SU-DHL-6 (cell line): ENCODE measurements at regions not wholly inside any gene's neighbourhood (a gene's known extent, or its start where the extent isn't known, plus 50 kb on each side); places are given as distances from the start of the nearest gene placed in this dataset.

Experiments used
- H2AFZ ChIP-seq: fragments of 200-600 bp; sonication (generic); 2 replicates; pipeline ENCODE4 v1.6.1; 2014; ENCODE audit warnings: low read depth, mild to moderate bottlenecking, moderate library complexity, mixed read lengths, antibody characterized with exemption, low read length; ENCODE audit not compliant: severe bottlenecking
- H3F3A ChIP-seq: fragments of 200-600 bp; shearing (Covaris generic); 2 replicates; pipeline ENCODE4 v1.6.0; 2016; ENCODE audit warnings: antibody characterized with exemption, mild to moderate bottlenecking; ENCODE audit not compliant: insufficient read depth
- H3K27ac ChIP-seq: fragments of 200-600 bp; sonication (generic); 2 replicates; pipeline ENCODE4 v1.5.1; 2016; ENCODE audit warnings: low read depth, mild to moderate bottlenecking, low read length, moderate library complexity, mixed read lengths
- H3K27me3 ChIP-seq: fragments of 200-600 bp; sonication (generic), shearing (Covaris generic); 2 replicates; pipeline ENCODE4 v1.6.0; 2014; ENCODE audit warnings: mild to moderate bottlenecking, low read length
- H3K36me3 ChIP-seq: fragments of 200-600 bp; sonication (generic); 2 replicates; pipeline ENCODE4 v1.6.1; 2014; ENCODE audit warnings: mild to moderate bottlenecking, low read length, mixed read lengths
- H3K4me2 ChIP-seq: fragments of 300-600, 200-600 bp; shearing (Covaris generic), sonication (generic); 2 replicates; pipeline ENCODE4 v1.6.0; 2014; ENCODE audit warnings: low read length, low read depth, mild to moderate bottlenecking; ENCODE audit not compliant: poor library complexity, severe bottlenecking
- H3K4me3 ChIP-seq: fragments of 200-600 bp; sonication (generic); 2 replicates; pipeline ENCODE4 v1.5.1; 2014; ENCODE audit warnings: antibody characterized with exemption, low read length, mild to moderate bottlenecking, mixed read lengths; ENCODE audit not compliant: insufficient read depth, poor library complexity, severe bottlenecking
- H3K79me2 ChIP-seq: fragments of 200-600 bp; sonication (generic); 2 replicates; pipeline ENCODE4 v1.6.1; 2014; ENCODE audit warnings: mild to moderate bottlenecking, low read length, moderate library complexity; ENCODE audit not compliant: insufficient read depth
- H3K9ac ChIP-seq: fragments of 200-600 bp; sonication (generic); 2 replicates; pipeline ENCODE4 v1.7.0; 2014; ENCODE audit warnings: mild to moderate bottlenecking, low read length
- H3K9me2 ChIP-seq: fragments of 200-600 bp; sonication (generic); replicated peaks from 2 replicates; pipeline ENCODE4 v1.6.1; 2014; ENCODE audit warnings: low read length; ENCODE audit not compliant: insufficient read depth
- H3K9me3 ChIP-seq: fragments of 200-600 bp; sonication (generic); 2 replicates; pipeline ENCODE4 v1.6.1; 2014; ENCODE audit warnings: low read length, mixed read lengths; ENCODE audit not compliant: insufficient read depth
- H4K20me1 ChIP-seq: fragments of 200-600 bp; sonication (generic); 2 replicates; pipeline ENCODE4 v1.6.1; 2014; ENCODE audit warnings: low read depth, mild to moderate bottlenecking, antibody characterized with exemption, low read length, moderate library complexity, mixed read lengths
- EZH2phosphoT487 ChIP-seq: fragments of 200-600 bp; sonication (generic), shearing (Covaris generic); conservative IDR thresholded peaks from 2 replicates; pipeline ENCODE4 v1.6.1; 2018; ENCODE audit warnings: mild to moderate bottlenecking, antibody characterized with exemption, low read length, moderate library complexity, mixed read lengths
- TF ChIP-seq, protein P1 (sequence below): fragments of 200-600 bp; sonication (generic); IDR thresholded peaks from one replicate; pipeline ENCODE4 v1.5.1; 2017; ENCODE audit warnings: antibody characterized with exemption, mild to moderate bottlenecking, low read length, moderate library complexity; ENCODE audit not compliant: insufficient read depth, poor library complexity, severe bottlenecking

DNA sequence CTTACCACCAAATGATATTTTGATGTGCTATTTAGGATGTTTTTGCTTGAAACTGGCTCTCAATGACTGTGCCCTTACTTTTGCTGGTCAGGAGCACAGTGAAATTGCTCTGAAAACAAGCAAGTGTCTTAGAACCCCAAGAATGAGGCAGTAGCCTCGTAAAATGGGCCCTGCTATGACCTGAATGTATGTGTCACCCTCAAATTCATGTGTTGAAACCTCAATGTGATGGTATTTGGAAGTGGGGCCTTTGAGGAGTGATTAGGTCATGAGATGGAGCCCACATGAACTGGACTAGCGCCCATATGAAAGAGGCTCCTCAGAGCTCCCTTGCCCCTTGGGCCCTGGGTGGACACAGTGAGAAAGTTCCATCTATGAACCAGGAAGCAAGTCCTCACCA, 155.2 kb downstream of the ZIC5 start:
- Histone ChIP-seq H3F3A (no peaks in the 10 kb centered on the region), H4K20me1 (no peaks in the 10 kb centered on the region), H3K36me3 (no peaks in the 10 kb centered on the region), H2AFZ (no peak overlapping the region), H3K9me3 (no peaks in the 10 kb centered on the region), H3K4me3 (no peak overlapping the region), H3K9me2 (no peaks in the 10 kb centered on the region), H3K27ac (no peak overlapping the region), H3K27me3 (no peaks in the 10 kb centered on the region; the same call in 1 of the 2 replicates), H3K4me2 (no peak overlapping the region), H3K79me2 (no peaks in the 10 kb centered on the region), H3K9ac (no peak overlapping the region)
- TF ChIP-seq EZH2phosphoT487: no peak
- TF ChIP-seq, protein P1, sequence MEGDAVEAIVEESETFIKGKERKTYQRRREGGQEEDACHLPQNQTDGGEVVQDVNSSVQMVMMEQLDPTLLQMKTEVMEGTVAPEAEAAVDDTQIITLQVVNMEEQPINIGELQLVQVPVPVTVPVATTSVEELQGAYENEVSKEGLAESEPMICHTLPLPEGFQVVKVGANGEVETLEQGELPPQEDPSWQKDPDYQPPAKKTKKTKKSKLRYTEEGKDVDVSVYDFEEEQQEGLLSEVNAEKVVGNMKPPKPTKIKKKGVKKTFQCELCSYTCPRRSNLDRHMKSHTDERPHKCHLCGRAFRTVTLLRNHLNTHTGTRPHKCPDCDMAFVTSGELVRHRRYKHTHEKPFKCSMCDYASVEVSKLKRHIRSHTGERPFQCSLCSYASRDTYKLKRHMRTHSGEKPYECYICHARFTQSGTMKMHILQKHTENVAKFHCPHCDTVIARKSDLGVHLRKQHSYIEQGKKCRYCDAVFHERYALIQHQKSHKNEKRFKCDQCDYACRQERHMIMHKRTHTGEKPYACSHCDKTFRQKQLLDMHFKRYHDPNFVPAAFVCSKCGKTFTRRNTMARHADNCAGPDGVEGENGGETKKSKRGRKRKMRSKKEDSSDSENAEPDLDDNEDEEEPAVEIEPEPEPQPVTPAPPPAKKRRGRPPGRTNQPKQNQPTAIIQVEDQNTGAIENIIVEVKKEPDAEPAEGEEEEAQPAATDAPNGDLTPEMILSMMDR: no peak

DNA sequence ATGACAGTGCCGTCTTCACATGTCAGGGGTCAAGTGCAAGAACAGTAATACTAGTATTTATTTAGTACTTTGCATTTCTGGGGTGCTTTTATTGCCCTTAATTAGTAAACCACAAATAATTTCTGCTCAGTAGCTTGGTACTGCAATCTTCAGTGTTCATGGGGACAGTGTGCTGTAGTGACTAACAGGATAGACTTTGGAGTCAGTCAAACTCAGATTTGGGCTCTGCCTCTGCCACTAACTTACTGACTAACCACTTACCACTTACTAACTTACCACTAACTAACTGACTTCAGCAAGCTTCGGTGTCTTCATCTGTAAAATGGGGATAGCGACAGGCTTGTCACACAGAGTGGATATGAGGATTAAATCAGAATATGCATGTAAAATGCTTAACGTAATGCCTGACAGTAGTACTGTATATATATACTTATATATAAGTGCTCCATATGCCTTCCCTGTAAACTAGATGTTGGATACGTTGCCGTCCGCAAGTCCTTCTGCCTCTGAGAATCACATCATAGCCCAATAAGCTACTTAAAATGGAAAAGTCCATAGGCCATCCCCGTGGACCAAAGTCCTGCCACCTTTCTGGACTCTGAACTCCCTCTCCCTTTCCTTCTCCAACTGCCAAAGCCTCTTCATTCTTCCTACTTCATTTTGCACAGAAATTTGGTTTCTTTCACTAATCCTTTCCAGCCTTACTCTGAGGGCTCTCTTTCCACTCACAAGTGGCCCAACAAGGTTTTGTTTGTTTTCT, 158.1 kb downstream of the ZIC5 start:
- Histone ChIP-seq H3K9ac (no peak overlapping the region), H3F3A (no peaks in the 10 kb centered on the region), H4K20me1 (no peaks in the 10 kb centered on the region), H3K27ac (no peak overlapping the region), H3K4me2 (no peak overlapping the region), H3K36me3 (no peaks in the 10 kb centered on the region), H3K9me2 (no peaks in the 10 kb centered on the region), H3K4me3 (no peak overlapping the region), H3K9me3 (no peaks in the 10 kb centered on the region), H3K79me2 (no peaks in the 10 kb centered on the region), H2AFZ (no peak overlapping the region), H3K27me3 (no peaks in the 10 kb centered on the region; the same call in 1 of the 2 replicates)
- TF ChIP-seq, protein P1: no peak
- no peak for TF ChIP-seq EZH2phosphoT487

DNA sequence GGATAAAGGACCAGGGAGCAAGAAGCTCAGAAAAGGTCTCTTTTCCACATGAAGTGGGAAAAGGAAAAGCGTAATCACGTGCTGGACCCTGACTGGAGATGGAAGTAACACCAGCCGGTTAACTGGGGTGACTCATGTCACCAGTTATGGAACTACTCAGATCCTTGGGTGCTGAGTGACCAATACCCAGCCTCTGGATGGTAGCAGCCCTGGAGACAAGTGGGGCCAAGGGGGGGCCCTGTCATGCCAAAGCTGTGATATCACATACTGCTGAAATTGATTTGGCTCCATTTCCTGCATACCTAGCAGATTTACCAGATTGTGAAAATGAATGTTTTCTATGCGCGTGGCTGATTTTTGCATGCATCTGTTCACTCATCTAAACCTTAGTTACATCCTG, 158.9 kb downstream of the ZIC5 start:
- no peak overlapping the region for H3K4me3 ChIP-seq
- no peaks in the 10 kb centered on the region for H3K79me2 ChIP-seq
- no peak overlapping the region for H2AFZ ChIP-seq
- no peak overlapping the region for H3K9ac ChIP-seq
- no peaks in the 10 kb centered on the region for H3F3A ChIP-seq
- no peak overlapping the region for H3K27ac ChIP-seq
- no peaks in the 10 kb centered on the region for H3K36me3 ChIP-seq
- no peak overlapping the region for H3K4me2 ChIP-seq
- H4K20me1 ChIP-seq: no peaks in the 10 kb centered on the region
- no peaks in the 10 kb centered on the region for H3K9me2 ChIP-seq
- TF ChIP-seq EZH2phosphoT487: no peak
- TF ChIP-seq, protein P1: no peak
- no peaks in the 10 kb centered on the region for H3K9me3 ChIP-seq
- no peaks in the 10 kb centered on the region; the same call in 1 of the 2 replicates for H3K27me3 ChIP-seq
